CD4-positive, alpha-beta T cell treated with Interleukin-21 for 1 hour (primary cell): ENCODE measurements at regions not wholly inside any gene's neighbourhood (a gene's known extent, or its start where the extent isn't known, plus 50 kb on each side); places are given as distances from the start of the nearest gene placed in this dataset.

Experiments used
- DNase-seq: peaks from one replicate; pipeline ENCODE4 v3.0.0-alpha.2; 2020

DNA sequence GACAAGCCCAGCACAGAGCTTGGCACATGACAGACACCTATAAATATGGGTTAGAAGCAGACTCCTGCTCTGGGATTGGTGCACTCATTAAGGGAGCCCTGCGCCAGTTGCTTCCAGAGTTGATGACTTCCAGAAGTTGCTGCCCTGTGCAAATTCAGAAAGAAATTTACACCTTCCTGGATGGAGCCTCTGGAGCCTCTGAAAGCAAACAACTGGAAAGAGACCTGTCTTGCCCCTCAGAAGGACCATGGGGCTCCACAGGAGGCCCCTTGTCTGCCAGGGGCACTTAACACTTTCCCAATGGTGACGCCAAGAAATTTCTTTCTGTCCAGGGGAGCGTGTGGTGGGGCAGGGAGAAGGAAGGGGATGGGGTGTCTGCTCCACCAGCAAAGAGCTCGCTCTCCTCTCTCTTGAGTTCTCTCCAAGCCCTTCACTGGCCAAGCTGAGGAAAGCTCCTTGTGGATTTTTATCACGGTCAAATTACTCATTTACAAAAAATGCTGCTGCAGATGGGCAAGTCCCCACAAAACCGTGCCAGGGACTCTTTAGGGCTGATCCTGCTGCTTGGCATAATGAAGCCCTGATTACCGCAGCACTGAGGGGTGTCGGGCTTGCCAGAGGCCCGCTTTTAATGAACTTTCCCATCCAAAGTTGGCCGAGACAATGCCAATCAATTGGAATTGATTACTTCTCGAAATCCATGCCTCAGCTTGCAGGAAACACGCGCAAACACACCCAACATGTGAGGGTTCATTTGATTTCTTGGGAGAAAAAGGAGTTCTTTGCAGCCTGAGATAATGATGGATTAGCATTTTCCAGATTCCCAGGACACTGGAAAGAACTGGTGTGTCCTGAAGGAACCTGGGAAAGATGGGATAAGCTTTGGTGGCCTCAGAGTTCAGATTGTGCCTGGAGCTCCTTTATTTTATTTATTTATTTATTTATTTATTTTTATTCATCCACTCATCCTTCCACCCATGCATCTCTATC is 583.6 kb upstream of the CDH5 start:
- no peak for DNase-seq

- DNase-seq: no peak
Observed at GRCh38 chr16:65781855-65782254, 584.6 kb upstream of the CDH5 start.

GRCh38 chr16:65781363-65781762 is 585.1 kb upstream of the CDH5 start:
- no peak for DNase-seq

DNA sequence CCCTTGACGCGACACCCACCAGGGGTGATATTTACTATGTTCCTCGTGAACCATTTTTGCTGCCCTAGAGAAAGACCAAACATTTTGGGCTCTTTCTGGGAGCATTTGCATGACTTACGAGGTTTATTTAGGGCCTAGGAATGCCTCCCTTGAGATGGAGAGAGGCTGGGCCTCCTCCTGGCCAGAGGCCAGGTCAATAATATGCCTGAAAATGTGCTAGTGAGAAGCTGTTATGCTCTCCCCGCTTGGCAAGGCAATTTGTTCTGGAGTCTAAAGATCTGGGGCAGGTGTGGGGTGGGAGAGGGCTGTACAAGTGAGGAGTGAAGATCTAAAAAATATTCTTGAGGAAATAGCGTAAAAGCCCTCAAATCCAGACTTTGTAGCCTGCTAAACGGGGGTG is 587.3 kb upstream of the CDH5 start:
- no peak for DNase-seq

GRCh38 chr16:65776639-65777183 is 589.8 kb upstream of the CDH5 start:
- DNase-seq: no peak

GRCh38 chr16:65775829-65776228 is 590.7 kb upstream of the CDH5 start:
- no peak for DNase-seq

DNA sequence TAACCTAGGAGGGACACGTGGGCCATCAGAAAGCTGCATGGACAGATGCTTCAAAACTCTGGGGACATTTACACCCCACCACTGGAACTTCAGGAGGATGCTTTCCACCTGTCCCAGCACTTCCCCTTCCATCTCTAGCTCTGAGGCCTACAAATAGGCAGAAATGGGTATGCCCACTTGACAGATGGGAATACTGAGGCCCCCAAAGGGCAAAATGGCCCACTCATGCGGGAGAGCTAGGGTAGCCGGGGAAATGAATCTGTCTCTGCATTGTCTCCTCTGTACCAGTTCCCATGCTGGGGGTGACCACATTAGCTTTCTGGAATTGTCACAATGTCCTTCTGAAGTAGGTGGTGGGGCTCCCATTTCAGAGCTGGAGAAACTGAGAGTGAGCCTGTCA is 592.1 kb upstream of the CDH5 start:
- no peak for DNase-seq

- no peak for DNase-seq
Observed at GRCh38 chr16:65773301-65773874, 593.1 kb upstream of the CDH5 start.

GRCh38 chr16:65772134-65772732 is 594.3 kb upstream of the CDH5 start:
- DNase-seq: no peak

DNA sequence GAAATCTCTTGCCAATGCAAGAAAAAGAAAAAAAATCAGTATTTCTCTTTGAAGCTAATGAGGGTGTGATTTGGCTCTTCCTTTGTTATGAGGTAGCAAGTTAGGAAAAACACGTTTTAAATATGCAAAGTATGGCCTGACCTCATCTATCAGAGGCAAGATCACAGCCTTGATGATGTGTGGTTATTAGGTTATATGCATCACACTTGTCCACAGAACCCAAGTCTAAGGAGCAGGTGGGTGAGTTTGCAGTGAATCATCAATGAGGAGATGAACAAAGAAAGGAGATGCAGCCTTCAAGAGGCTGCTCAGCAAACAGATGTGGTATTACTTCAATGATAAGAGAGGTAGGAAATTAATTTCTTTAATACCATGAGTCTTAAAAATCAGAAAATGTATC is 594.8 kb upstream of the CDH5 start:
- no peak for DNase-seq

- DNase-seq: no peak
Observed at GRCh38 chr16:65770752-65771151, 595.7 kb upstream of the CDH5 start.

GRCh38 chr16:65769776-65770438 is 596.6 kb upstream of the CDH5 start:
- no peak for DNase-seq

DNA sequence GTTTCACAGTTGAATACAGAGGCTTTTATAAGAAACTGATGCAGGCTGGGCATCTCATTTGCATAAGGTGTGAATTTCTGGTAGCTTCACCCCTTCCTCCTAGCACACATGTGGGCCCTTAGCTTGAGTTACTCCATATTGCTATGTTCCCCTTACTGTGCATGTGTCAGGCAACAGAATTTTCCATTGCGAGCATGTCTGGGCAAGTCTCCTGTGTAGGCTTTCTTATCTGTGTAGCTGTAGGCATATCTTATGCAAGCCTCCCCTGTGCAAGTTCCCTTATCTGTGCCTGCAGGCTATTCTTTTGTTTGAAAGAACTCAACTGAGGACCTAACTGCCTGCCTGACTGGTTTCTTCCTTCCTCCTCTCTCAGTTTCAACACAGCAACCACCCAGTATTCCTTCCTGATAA is 597.4 kb upstream of the CDH5 start:
- no peak for DNase-seq

GRCh38 chr16:65767125-65767524 is 599.4 kb upstream of the CDH5 start:
- DNase-seq: no peak

DNA sequence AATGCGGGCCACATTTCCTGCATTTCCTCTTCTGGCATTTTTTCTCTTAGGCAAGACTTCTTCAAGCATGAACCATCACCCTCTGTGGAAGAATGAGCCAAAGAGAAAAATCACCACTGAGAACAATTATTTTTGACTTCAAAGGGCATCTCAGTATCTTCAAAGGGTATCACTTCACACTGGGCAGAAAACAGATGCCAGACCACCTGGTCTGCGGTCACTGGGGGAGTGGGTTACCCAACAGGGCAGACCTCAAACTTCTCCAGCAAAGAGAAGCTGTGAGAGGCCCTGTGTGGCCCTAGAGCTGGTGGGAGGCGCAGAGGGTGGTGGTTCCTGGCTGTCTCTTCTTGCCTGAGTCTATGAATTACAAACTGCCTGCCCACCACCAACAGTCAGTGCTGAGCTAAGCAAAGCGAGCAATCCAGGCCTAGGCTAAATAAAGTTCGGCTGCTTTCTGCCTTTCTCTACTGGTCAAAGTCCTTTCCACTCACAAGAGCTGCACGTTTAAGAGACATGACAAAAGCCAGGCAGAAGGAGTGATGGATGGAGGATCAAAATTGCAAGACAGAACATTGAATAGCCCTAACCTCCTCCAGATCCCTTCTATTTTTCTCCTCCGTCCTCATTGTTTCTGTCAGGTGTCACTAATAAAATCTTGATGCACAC is 602.7 kb upstream of the CDH5 start:
- no peak for DNase-seq

GRCh38 chr16:65760874-65761273 is 605.6 kb upstream of the CDH5 start:
- DNase-seq: no peak

DNA sequence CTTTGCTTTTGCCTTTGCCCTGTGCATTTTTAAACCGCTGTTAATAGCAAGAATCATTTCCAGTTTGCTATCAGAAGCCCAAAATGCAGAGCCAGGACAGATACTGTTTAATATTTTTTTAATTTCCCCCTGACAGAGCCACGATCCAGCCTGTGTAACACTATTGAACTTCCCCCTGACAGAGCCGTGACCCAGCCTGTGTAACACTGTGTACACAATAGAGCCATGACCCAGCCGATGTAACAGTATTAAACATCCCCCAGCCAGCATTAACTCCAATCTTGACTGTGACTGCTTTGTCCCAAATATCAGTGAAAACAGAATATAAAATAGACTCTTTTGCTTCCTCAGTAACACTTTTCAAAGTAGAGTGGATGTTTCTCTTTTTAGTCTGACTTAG is 607.9 kb upstream of the CDH5 start:
- DNase-seq: no peak

DNA sequence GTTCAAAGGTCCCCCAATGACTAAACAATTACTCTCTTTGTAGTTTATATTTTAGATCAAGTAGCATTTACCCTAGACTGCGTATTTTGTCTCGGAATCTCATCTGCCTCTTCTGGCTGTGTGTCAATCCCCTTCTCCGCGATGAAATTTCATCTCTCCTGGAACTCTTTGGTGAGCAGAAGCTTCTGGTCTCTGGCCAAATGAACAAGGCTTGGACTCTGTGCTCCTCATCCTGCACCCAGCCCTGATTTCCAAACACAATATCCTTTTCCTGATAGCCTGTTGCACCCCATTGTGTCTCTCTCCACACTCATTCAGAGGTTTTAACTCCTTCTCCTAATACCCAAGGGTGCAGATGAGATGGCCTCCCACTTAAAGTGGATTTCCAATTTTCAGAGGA is 609.4 kb upstream of the CDH5 start:
- no peak for DNase-seq

- DNase-seq: no peak
Observed at GRCh38 chr16:65756163-65756562, 610.3 kb upstream of the CDH5 start.

- no peak for DNase-seq
Observed at GRCh38 chr16:65754820-65755691, 611.4 kb upstream of the CDH5 start.

GRCh38 chr16:65752522-65752844 is 614.0 kb upstream of the CDH5 start:
- no peak for DNase-seq
